GM12878 (cell line): ENCODE measurements at regions not wholly inside any gene's neighbourhood (a gene's known extent, or its start where the extent isn't known, plus 50 kb on each side); places are given as distances from the start of the nearest gene placed in this dataset.

Experiments used
- ATAC-seq: fragments of 200-7000 bp; cut with Tn5 transposase; 3 replicates; pipeline ENCODE4 v1.9.1; 2020; ENCODE audit warnings: mild to moderate bottlenecking, moderate library complexity
- BruUV-seq: library from RNA; stranded (reverse); fragments of 400-500 nt; replicated peaks from 2 replicates; lab custom pipeline; 2021; lab: Mats Ljungman, UMichigan
- CTCF ChIA-PET: fragments of 300-600 bp; sonication (Branson Sonifier 250); formaldehyde crosslinking; extraction: SDS; loops from one replicate; lab custom pipeline; 2021; ENCODE audit warnings: inconsistent platforms; lab: Yijun Ruan, JAX
- POLR2A ChIA-PET: fragments of 350-600 bp; formaldehyde crosslinking; extraction: SDS; loops from one replicate; lab custom pipeline; 2021; ENCODE audit warnings: inconsistent platforms; lab: Charles Lee
- RAD21 ChIA-PET: fragments of 300-600 bp; sonication (Branson Sonifier 250); formaldehyde crosslinking; loops from one replicate; lab custom pipeline; 2023; ENCODE audit warnings: antibody characterized with exemption; ENCODE audit not compliant: unreplicated experiment; lab: Charles Lee
- SMC1A ChIA-PET: fragments of 300-600 bp; sonication (Branson Sonifier 250); formaldehyde crosslinking; loops from one replicate; lab custom pipeline; 2023; ENCODE audit not compliant: unreplicated experiment, uncharacterized antibody; lab: Charles Lee
- DNase-seq: peaks from one replicate; pipeline ENCODE4 v3.0.0-alpha.2; 2011; ENCODE audit warnings: low read depth, low spot score
- FAIRE-seq: peaks from 3 replicates; lab custom pipeline; 2011; peaks lifted over from hg19 to GRCh38; lab: Jason Lieb, UNC
- H2AFZ ChIP-seq: 2 replicates; pipeline ENCODE4 v1.6.0; 2011; ENCODE audit warnings: low read depth, low read length, control low read depth; ENCODE audit not compliant: control insufficient read depth
- H3K27ac ChIP-seq: 2 replicates; pipeline ENCODE4 v1.5.1; 2011; ENCODE audit warnings: control low read depth; ENCODE audit not compliant: control insufficient read depth, insufficient read depth
- H3K27me3 ChIP-seq, 2 experiments: replicated peaks in 1 of 2; 2 replicates each; pipeline versions ENCODE4 v1.6.0 to v1.6.1; 2011; ENCODE audit warnings: low read length in 1 of 2; ENCODE audit not compliant: control insufficient read depth in 2 of 2, insufficient read depth in 2 of 2
- H3K36me3 ChIP-seq, 2 experiments: 2 replicates each; pipeline ENCODE4 v1.5.1; 2011; ENCODE audit warnings: low read length in 1 of 2; ENCODE audit not compliant: control insufficient read depth in 2 of 2, insufficient read depth in 2 of 2
- H3K4me1 ChIP-seq: 2 replicates; pipeline ENCODE4 v1.6.1; 2011; ENCODE audit warnings: mild to moderate bottlenecking, low read length, moderate library complexity, mixed read lengths; ENCODE audit not compliant: control insufficient read depth, insufficient read depth
- H3K4me2 ChIP-seq: 2 replicates; pipeline ENCODE4 v1.6.0; 2011; ENCODE audit warnings: control low read depth; ENCODE audit not compliant: control insufficient read depth, insufficient read depth
- H3K4me3 ChIP-seq: fragments of 200-600 bp; sonication (generic); 2 replicates; pipeline ENCODE4 v1.5.1; 2016
- H3K79me2 ChIP-seq: 2 replicates; pipeline ENCODE4 v1.6.0; 2011; ENCODE audit warnings: low read length; ENCODE audit not compliant: control insufficient read depth, insufficient read depth
- H3K9ac ChIP-seq: 2 replicates; pipeline ENCODE4 v1.8.0; 2011; ENCODE audit warnings: low read length, control low read depth, mixed read lengths; ENCODE audit not compliant: control insufficient read depth, insufficient read depth
- H3K9me3 ChIP-seq: replicated peaks from 3 replicates; pipeline ENCODE4 v1.5.1; 2011; ENCODE audit warnings: mild to moderate bottlenecking, low read length; ENCODE audit not compliant: control insufficient read depth, insufficient read depth
- H4K20me1 ChIP-seq: 2 replicates; pipeline ENCODE4 v1.6.0; 2011; ENCODE audit not compliant: control insufficient read depth, insufficient read depth
- HCFC1 ChIP-seq: fragments of 150-350 bp; IDR thresholded peaks from 2 replicates; pipeline ENCODE4 v1.6.1; 2014; ENCODE audit warnings: low read length
- KAT2A ChIP-seq: conservative IDR thresholded peaks from 2 replicates; pipeline ENCODE4 v1.6.1; 2011; ENCODE audit warnings: low read depth, low read length; ENCODE audit not compliant: control insufficient read depth
- PML ChIP-seq: IDR thresholded peaks from 2 replicates; pipeline ENCODE4 v1.6.1; 2012; ENCODE audit warnings: low read length, inconsistent platforms
- TCF12 ChIP-seq: IDR thresholded peaks from 2 replicates; pipeline ENCODE4 v1.6.1; 2011; ENCODE audit warnings: low read depth, mild to moderate bottlenecking, low read length
- TCF7 ChIP-seq: IDR thresholded peaks from 2 replicates; pipeline ENCODE4 v1.6.1; 2014; ENCODE audit warnings: antibody characterized with exemption, borderline replicate concordance
- WGBS: methylation state at CpG from one replicate; pipeline ENCODE4 v1.1.6; 2016; ENCODE audit warnings: low lambda C conversion rate; ENCODE audit not compliant: insufficient replicate concordance, insufficient coverage; ENCODE audit errors: missing lambda C conversion rate; 5-methylcytosine and 5-hydroxymethylcytosine counted together
- in situ Hi-C: fragments of 300-500 bp; cut with MboI; formaldehyde crosslinking; loops from 9 replicates; pipeline ENCODE4 v1.14.3; 2018; ENCODE audit warnings: mixed read lengths
- intact Hi-C: fragments of 100-400 bp; cut with micrococcal nuclease; formaldehyde crosslinking; loops from one replicate; pipeline ENCODE4 v1.14.2; 2022; ENCODE audit not compliant: unreplicated experiment

GRCh38 chr7:81298951-81299666 is 380.3 kb upstream of the SEMA3C start:
- 0% methylated on average over 5 of the region's 5 CpGs for WGBS
- BruUV-seq, result no TSS peak
- no peaks in the 10 kb centered on the region for H4K20me1 ChIP-seq
- no peak overlapping the region for H3K27ac ChIP-seq
- H3K9me3 ChIP-seq, result no peaks in the 10 kb centered on the region
- ChIA-PET SMC1A (no interaction called here), RAD21 (no interaction called here), POLR2A (no interaction called here), CTCF (no interaction called here)
- no peak overlapping the region for H3K4me3 ChIP-seq
- in situ Hi-C loops, result no loop called here
- intact Hi-C loops, result no loop called here
- DNase-seq (no peak), ATAC-seq (no peak), FAIRE-seq (no peak)
- H3K4me1 ChIP-seq, result no peaks in the 10 kb centered on the region
- H3K9ac ChIP-seq, result no peak overlapping the region
- no peak for TF ChIP-seq KAT2A
- H3K36me3 ChIP-seq, result no peaks in the 10 kb centered on the region
- H3K4me2 ChIP-seq, result no peak overlapping the region
- H3K79me2 ChIP-seq, result no peaks in the 10 kb centered on the region
- no peak overlapping the region for H2AFZ ChIP-seq
- H3K27me3 ChIP-seq, result no peaks in the 10 kb centered on the region

- no peaks in the 10 kb centered on the region for H3K79me2 ChIP-seq
- no peak overlapping the region for H3K27ac ChIP-seq
- in situ Hi-C loops, result no loop called here
- no TSS peak for BruUV-seq
- RAD21 ChIA-PET, result no interaction called here
- no peaks in the 10 kb centered on the region for H3K27me3 ChIP-seq
- no peak overlapping the region for H3K4me2 ChIP-seq
- CTCF ChIA-PET, result no interaction called here
- DNase-seq, result no peak
- H3K4me3 ChIP-seq, result no peak overlapping the region
- no peak for ATAC-seq
- H3K36me3 ChIP-seq, result no peaks in the 10 kb centered on the region
- intact Hi-C loops, result no loop called here
- SMC1A ChIA-PET, result no interaction called here
- no peaks in the 10 kb centered on the region for H4K20me1 ChIP-seq
- TF ChIP-seq HCFC1, result no peak
- TF ChIP-seq TCF7, result no peak
- TF ChIP-seq PML, result no peak
- TF ChIP-seq TCF12, result no peak
- no peaks in the 10 kb centered on the region for H3K9me3 ChIP-seq
- no peak for FAIRE-seq
- H2AFZ ChIP-seq, result no peak overlapping the region
- POLR2A ChIA-PET, result no interaction called here
- H3K9ac ChIP-seq, result no peak overlapping the region
- no peaks in the 10 kb centered on the region for H3K4me1 ChIP-seq
- WGBS, result 0% methylated on average over 2 of the region's 2 CpGs
These were observed 378.5 kb upstream of the SEMA3C start for GRCh38 chr7:81297317-81297716.
